Mammary epithelial cell (primary cell): ENCODE measurements at regions not wholly inside any gene's neighbourhood (a gene's known extent, or its start where the extent isn't known, plus 50 kb on each side); places are given as distances from the start of the nearest gene placed in this dataset.

Experiments
- CTCF ChIP-seq, 2 donors: IDR thresholded peaks in 1 of 2; conservative IDR thresholded peaks in 1 of 2; 2 replicates each; pipeline ENCODE4 v1.5.1; 2011 to 2012; ENCODE audit warnings: inconsistent platforms in 2 of 2, low read length in 2 of 2, mild to moderate bottlenecking in 2 of 2, control low read depth in 1 of 2, low read depth in 1 of 2; ENCODE audit not compliant: insufficient read depth in 1 of 2; ENCODE audit errors: extremely low read depth in 1 of 2
- EZH2 ChIP-seq: IDR thresholded peaks from 2 replicates; pipeline ENCODE4 v1.6.1; 2012; ENCODE audit warnings: low read length, inconsistent platforms, borderline replicate concordance

GRCh38 chr4:189202182-189202868 lies 738.3 kb upstream of the FRG1 start:
- peak; percentile 93 to 96 for TF ChIP-seq CTCF (conservative IDR thresholded peaks at IDR 0.05 in 1 of 2, IDR thresholded peaks at IDR 0.05 in 1 of 2; ENCODE audit: extremely low read depth in 1 of 2, insufficient read depth in 1 of 2, low read depth in 1 of 2, low read length in 2 of 2)
- TF ChIP-seq EZH2, result no peak
